Esophagus squamous epithelium (tissue), 4 donors: ENCODE measurements at regions not wholly inside any gene's neighbourhood (a gene's known extent, or its start where the extent isn't known, plus 50 kb on each side); places are given as distances from the start of the nearest gene placed in this dataset.

Source experiments
- CTCF ChIP-seq, 6 experiments: fragments of 450-650 bp in 4 of 6; fragments of 200-600 bp in 2 of 6; sonication (generic) in 2 of 6; IDR thresholded peaks; one replicate each; pipeline ENCODE4 v1.5.1; 2016 to 2019; ENCODE audit warnings: antibody characterized with exemption in 6 of 6, mild to moderate bottlenecking in 4 of 6, moderate library complexity in 4 of 6
- POLR2A ChIP-seq, 4 donors: fragments of 450-650 bp; IDR thresholded peaks; one replicate each; pipeline ENCODE4 v1.6.1; 2017; ENCODE audit warnings: antibody characterized with exemption in 4 of 4, mild to moderate bottlenecking in 4 of 4, moderate library complexity in 3 of 4

GRCh38 chr14:26775765-26776563 lies 178.1 kb upstream of the NOVA1 start:
- TF ChIP-seq CTCF (IDR thresholded peaks at IDR 0.05) = no peak
- no peak for TF ChIP-seq POLR2A (IDR thresholded peaks at IDR 0.05)
